Thoracic aorta (tissue), 2 donors: ENCODE measurements at regions not wholly inside any gene's neighbourhood (a gene's known extent, or its start where the extent isn't known, plus 50 kb on each side); places are given as distances from the start of the nearest gene placed in this dataset.

Experiments
- ATAC-seq: fragments of 150-250 bp; one replicate; pipeline ENCODE4 v1.8.0; 2017; ENCODE audit warnings: low read depth; ENCODE audit not compliant: insufficient number of reproducible peaks, low FRiP score
- DNase-seq: peaks from one replicate; pipeline ENCODE4 v3.0.0-alpha.2; 2020; ENCODE audit warnings: low spot score
- H3K27ac ChIP-seq, 2 donors: fragments of 200-600 bp; sonication (generic); 1 replicate in 1 of 2; 2 replicates in 1 of 2; pipeline ENCODE4 v1.5.1; 2016; ENCODE audit warnings: mild to moderate bottlenecking in 2 of 2, moderate library complexity in 2 of 2
- H3K27me3 ChIP-seq: fragments of 200-600 bp; sonication (generic); replicated peaks from 2 replicates; pipeline ENCODE4 v1.6.0; 2016; ENCODE audit warnings: mild to moderate bottlenecking; ENCODE audit not compliant: insufficient read depth
- H3K36me3 ChIP-seq: fragments of 200-600 bp; sonication (generic); one replicate; pipeline ENCODE4 v1.5.1; 2016
- H3K4me1 ChIP-seq, 2 donors: fragments of 200-600 bp; sonication (generic); 1 replicate in 1 of 2; 2 replicates in 1 of 2; pipeline versions ENCODE4 v1.5.1 to v1.6.0; 2016; ENCODE audit warnings: low read depth in 2 of 2, mild to moderate bottlenecking in 1 of 2; ENCODE audit not compliant: control insufficient read depth in 1 of 2
- H3K4me3 ChIP-seq: fragments of 200-600 bp; sonication (generic); 2 replicates; pipeline ENCODE4 v1.5.1; 2016; ENCODE audit warnings: mild to moderate bottlenecking
- H3K9me3 ChIP-seq: fragments of 200-600 bp; sonication (generic); 2 replicates; pipeline ENCODE4 v1.5.1; 2016
- TF ChIP-seq, protein P1 (sequence below): fragments of 200-600 bp; sonication (generic); IDR thresholded peaks from one replicate; pipeline ENCODE4 v1.5.1; 2019; ENCODE audit warnings: antibody characterized with exemption

GRCh38 chr4:162350331-162350730, 186.5 kb upstream of the FSTL5 start:
- TF ChIP-seq, protein P1, sequence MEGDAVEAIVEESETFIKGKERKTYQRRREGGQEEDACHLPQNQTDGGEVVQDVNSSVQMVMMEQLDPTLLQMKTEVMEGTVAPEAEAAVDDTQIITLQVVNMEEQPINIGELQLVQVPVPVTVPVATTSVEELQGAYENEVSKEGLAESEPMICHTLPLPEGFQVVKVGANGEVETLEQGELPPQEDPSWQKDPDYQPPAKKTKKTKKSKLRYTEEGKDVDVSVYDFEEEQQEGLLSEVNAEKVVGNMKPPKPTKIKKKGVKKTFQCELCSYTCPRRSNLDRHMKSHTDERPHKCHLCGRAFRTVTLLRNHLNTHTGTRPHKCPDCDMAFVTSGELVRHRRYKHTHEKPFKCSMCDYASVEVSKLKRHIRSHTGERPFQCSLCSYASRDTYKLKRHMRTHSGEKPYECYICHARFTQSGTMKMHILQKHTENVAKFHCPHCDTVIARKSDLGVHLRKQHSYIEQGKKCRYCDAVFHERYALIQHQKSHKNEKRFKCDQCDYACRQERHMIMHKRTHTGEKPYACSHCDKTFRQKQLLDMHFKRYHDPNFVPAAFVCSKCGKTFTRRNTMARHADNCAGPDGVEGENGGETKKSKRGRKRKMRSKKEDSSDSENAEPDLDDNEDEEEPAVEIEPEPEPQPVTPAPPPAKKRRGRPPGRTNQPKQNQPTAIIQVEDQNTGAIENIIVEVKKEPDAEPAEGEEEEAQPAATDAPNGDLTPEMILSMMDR = no peak
- DNase-seq (no peak), ATAC-seq (no peak)
- H3K9me3 ChIP-seq = no peaks in the 10 kb centered on the region
- H3K4me3 ChIP-seq = no peak overlapping the region
- H3K36me3 ChIP-seq = no peaks in the 10 kb centered on the region
- H3K4me1 ChIP-seq = no peaks in the 10 kb centered on the region
- no peak overlapping the region for H3K27ac ChIP-seq
- H3K27me3 ChIP-seq = no peaks in the 10 kb centered on the region

GRCh38 chr4:162349395-162349794, 185.6 kb upstream of the FSTL5 start:
- H3K4me1 ChIP-seq = no peaks in the 10 kb centered on the region
- no peak for DNase-seq
- no peak overlapping the region for H3K27ac ChIP-seq
- no peaks in the 10 kb centered on the region for H3K9me3 ChIP-seq
- H3K36me3 ChIP-seq = no peaks in the 10 kb centered on the region
- H3K27me3 ChIP-seq = no peaks in the 10 kb centered on the region
- TF ChIP-seq, protein P1 = no peak
- no peak for ATAC-seq
- no peak overlapping the region for H3K4me3 ChIP-seq

DNA sequence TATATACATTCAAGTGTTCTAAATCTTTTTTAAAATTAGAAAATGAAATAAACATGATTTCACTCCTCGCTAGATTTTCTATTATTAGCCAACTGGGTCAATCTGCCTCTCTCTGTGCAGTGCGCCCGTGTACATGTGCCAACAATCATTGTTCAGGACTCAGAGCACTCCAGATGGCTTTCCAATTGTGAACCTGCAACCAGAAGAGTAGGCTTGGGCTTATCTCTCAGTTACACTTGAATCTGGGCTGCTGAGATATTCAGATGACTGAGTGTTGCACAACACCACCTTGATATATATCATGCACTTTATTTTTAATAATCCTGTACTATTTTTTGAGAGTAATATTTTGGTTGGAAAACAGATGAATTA, 184.0 kb upstream of the FSTL5 start:
- DNase-seq (no peak), ATAC-seq (no peak)
- Histone ChIP-seq H3K27ac (no peak overlapping the region), H3K27me3 (no peaks in the 10 kb centered on the region), H3K9me3 (no peaks in the 10 kb centered on the region), H3K36me3 (no peaks in the 10 kb centered on the region), H3K4me1 (no peaks in the 10 kb centered on the region), H3K4me3 (no peak overlapping the region)
- TF ChIP-seq, protein P1 = no peak

GRCh38 chr4:162347156-162347841, 183.5 kb upstream of the FSTL5 start:
- H3K4me1 ChIP-seq = no peaks in the 10 kb centered on the region
- H3K9me3 ChIP-seq = no peaks in the 10 kb centered on the region
- H3K4me3 ChIP-seq = no peak overlapping the region
- DNase-seq (no peak), ATAC-seq (no peak)
- TF ChIP-seq, protein P1 = no peak
- no peaks in the 10 kb centered on the region for H3K27me3 ChIP-seq
- H3K27ac ChIP-seq = no peak overlapping the region
- no peaks in the 10 kb centered on the region for H3K36me3 ChIP-seq

DNA sequence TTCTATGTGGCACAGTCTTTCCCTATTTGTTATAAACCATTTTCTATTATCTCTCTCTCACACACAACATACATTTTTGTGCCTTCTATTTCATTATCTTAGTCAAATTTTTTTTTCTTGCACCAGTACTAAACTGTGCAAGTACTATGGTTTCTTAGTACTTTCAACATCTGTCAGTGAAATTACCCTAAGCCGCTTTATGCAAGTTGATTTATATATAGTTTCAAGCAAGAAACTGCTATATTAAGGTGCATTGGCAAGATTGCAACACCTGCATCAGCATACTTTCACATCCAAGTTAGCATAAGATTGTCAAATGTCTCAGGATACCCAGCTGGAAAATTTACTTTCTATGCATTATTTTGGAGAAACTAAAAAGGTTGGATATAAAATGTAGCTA, 180.2 kb upstream of the FSTL5 start:
- no peak for ATAC-seq
- Histone ChIP-seq H3K27me3 (no peaks in the 10 kb centered on the region), H3K9me3 (no peaks in the 10 kb centered on the region), H3K36me3 (no peaks in the 10 kb centered on the region), H3K4me1 (no peaks in the 10 kb centered on the region), H3K27ac (no peak overlapping the region), H3K4me3 (no peak overlapping the region)
- DNase-seq = no peak
- TF ChIP-seq, protein P1 = no peak
